Effector memory CD4-positive, alpha-beta T cell (primary cell): ENCODE measurements at regions not wholly inside any gene's neighbourhood (a gene's known extent, or its start where the extent isn't known, plus 50 kb on each side); places are given as distances from the start of the nearest gene placed in this dataset.

ENCODE experiments used
- DNase-seq, 3 donors: peaks; one replicate each; pipeline ENCODE4 v3.0.0-alpha.2; 2020
- H3K27ac ChIP-seq: 2 replicates; pipeline ENCODE4 v1.7.0; 2013; ENCODE audit warnings: mild to moderate bottlenecking, low read length, moderate library complexity; ENCODE audit not compliant: insufficient read depth, poor library complexity, severe bottlenecking
- H3K27me3 ChIP-seq: replicated peaks from 2 replicates; pipeline ENCODE4 v1.7.0; 2013; ENCODE audit warnings: mild to moderate bottlenecking, low read length; ENCODE audit not compliant: insufficient read depth, control insufficient read depth, poor library complexity, severe bottlenecking
- H3K36me3 ChIP-seq: 2 replicates; pipeline ENCODE4 v1.7.0; 2013; ENCODE audit warnings: mild to moderate bottlenecking, low read length, moderate library complexity; ENCODE audit not compliant: control insufficient read depth, insufficient read depth
- H3K4me1 ChIP-seq: 2 replicates; pipeline ENCODE4 v1.7.0; 2013; ENCODE audit warnings: low read length, mild to moderate bottlenecking; ENCODE audit not compliant: control insufficient read depth, insufficient read depth, poor library complexity, severe bottlenecking
- H3K4me3 ChIP-seq: 2 replicates; pipeline ENCODE4 v1.7.0; 2013; ENCODE audit warnings: low read length, low read depth, mild to moderate bottlenecking; ENCODE audit not compliant: insufficient read depth, poor library complexity, severe bottlenecking
- H3K9me3 ChIP-seq: 2 replicates; pipeline ENCODE4 v1.7.0; 2013; ENCODE audit warnings: mild to moderate bottlenecking, low read length, moderate library complexity; ENCODE audit not compliant: control insufficient read depth

- DNase-seq = no peak
- Histone ChIP-seq H3K36me3 (no peaks in the 10 kb centered on the region), H3K4me1 (no peaks in the 10 kb centered on the region), H3K27ac (no peak overlapping the region), H3K9me3 (no peaks in the 10 kb centered on the region), H3K27me3 (no peaks in the 10 kb centered on the region), H3K4me3 (no peak overlapping the region)
These were observed 111.5 kb upstream of the SLC45A1 start for GRCh38 chr1:8206391-8206790.

GRCh38 chr1:8205771-8206170 lies 112.1 kb upstream of the SLC45A1 start:
- no peak for DNase-seq
- H3K4me3 ChIP-seq = no peak overlapping the region

GRCh38 chr1:8204826-8205225 lies 113.1 kb upstream of the SLC45A1 start:
- no peaks in the 10 kb centered on the region for H3K27me3 ChIP-seq
- no peak overlapping the region for H3K4me3 ChIP-seq
- no peak for DNase-seq
- no peaks in the 10 kb centered on the region for H3K9me3 ChIP-seq
- no peaks in the 10 kb centered on the region for H3K36me3 ChIP-seq
- H3K4me1 ChIP-seq = no peaks in the 10 kb centered on the region
- no peak overlapping the region for H3K27ac ChIP-seq

More at GRCh38 chr1:8205771-8206170, 112.1 kb upstream of the SLC45A1 start:
- Histone ChIP-seq H3K36me3 (no peaks in the 10 kb centered on the region), H3K27me3 (no peaks in the 10 kb centered on the region), H3K4me1 (no peaks in the 10 kb centered on the region), H3K9me3 (no peaks in the 10 kb centered on the region), H3K27ac (no peak overlapping the region)

DNA sequence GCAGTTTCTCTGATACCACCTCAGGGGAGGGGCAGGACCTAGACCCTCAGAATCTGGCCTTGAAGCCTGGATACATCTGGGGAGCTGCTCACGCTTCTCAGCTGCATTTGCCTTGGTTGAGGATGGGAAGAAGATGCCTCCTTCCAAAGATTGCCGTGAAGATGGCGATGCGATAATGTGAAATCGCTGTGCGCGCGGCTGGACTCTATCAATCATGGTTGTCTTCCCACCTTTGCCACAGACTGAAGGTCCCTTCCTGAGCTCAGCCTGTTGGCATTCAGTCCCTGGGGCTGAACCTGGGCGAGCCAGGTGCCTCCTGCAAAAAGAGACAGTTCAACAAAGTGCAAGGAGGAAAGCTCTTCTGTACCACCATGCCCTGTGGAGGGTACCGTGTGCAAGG lies 114.4 kb upstream of the SLC45A1 start:
- no peak overlapping the region for H3K4me3 ChIP-seq
- no peaks in the 10 kb centered on the region for H3K4me1 ChIP-seq
- no peaks in the 10 kb centered on the region for H3K27me3 ChIP-seq
- H3K27ac ChIP-seq = no peak overlapping the region
- H3K36me3 ChIP-seq = no peaks in the 10 kb centered on the region
- no peak for DNase-seq
- no peaks in the 10 kb centered on the region for H3K9me3 ChIP-seq

GRCh38 chr1:8203056-8203455 lies 114.9 kb upstream of the SLC45A1 start:
- no peaks in the 10 kb centered on the region for H3K4me1 ChIP-seq
- no peak overlapping the region for H3K4me3 ChIP-seq
- no peaks in the 10 kb centered on the region for H3K9me3 ChIP-seq
- no peaks in the 10 kb centered on the region for H3K27me3 ChIP-seq
- no peak for DNase-seq
- no peaks in the 10 kb centered on the region for H3K36me3 ChIP-seq
- no peak overlapping the region for H3K27ac ChIP-seq

GRCh38 chr1:8202182-8202905 lies 115.6 kb upstream of the SLC45A1 start:
- Histone ChIP-seq H3K4me3 (no peak overlapping the region), H3K27ac (no peak overlapping the region), H3K36me3 (no peaks in the 10 kb centered on the region), H3K4me1 (no peaks in the 10 kb centered on the region), H3K9me3 (no peaks in the 10 kb centered on the region), H3K27me3 (no peaks in the 10 kb centered on the region)
- DNase-seq = no peak

DNA sequence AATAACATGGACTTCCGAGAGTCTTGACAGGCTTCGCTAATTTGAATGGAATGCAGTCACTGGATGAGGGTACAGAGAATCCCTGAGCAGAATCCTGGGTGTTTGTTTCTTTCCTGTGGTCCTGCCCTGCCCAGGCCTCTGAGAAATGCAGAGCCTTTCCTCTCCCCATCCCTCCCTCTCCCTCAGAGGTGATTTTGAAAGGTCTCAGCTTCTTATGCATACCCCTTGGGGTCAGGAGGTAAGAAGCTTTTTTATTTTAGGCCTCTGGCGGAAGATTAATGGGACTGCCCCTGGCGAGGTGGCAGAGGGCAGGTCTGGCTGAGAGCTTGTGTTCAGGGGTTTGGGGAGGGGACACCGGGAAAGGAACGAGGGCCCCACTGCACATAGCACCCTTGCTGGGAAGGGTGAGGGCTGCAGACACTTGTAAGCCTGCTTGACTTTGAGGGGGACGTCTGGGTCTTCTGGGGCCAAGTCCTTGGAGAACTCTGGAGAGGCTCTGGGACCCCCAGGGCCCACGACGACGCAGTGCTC lies 116.5 kb upstream of the SLC45A1 start:
- no peaks in the 10 kb centered on the region for H3K4me1 ChIP-seq
- no peaks in the 10 kb centered on the region for H3K36me3 ChIP-seq
- no peaks in the 10 kb centered on the region for H3K9me3 ChIP-seq
- no peak overlapping the region for H3K27ac ChIP-seq
- no peak overlapping the region for H3K4me3 ChIP-seq
- no peak for DNase-seq
- no peaks in the 10 kb centered on the region for H3K27me3 ChIP-seq

GRCh38 chr1:8200317-8201115 lies 117.4 kb upstream of the SLC45A1 start:
- no peaks in the 10 kb centered on the region for H3K36me3 ChIP-seq
- no peak overlapping the region for H3K27ac ChIP-seq
- H3K4me3 ChIP-seq = no peak overlapping the region
- H3K9me3 ChIP-seq = no peaks in the 10 kb centered on the region
- H3K27me3 ChIP-seq = no peaks in the 10 kb centered on the region
- H3K4me1 ChIP-seq = no peaks in the 10 kb centered on the region
- DNase-seq = no peak

- Histone ChIP-seq H3K27me3 (no peaks in the 10 kb centered on the region), H3K4me3 (no peak overlapping the region), H3K36me3 (no peaks in the 10 kb centered on the region), H3K4me1 (no peaks in the 10 kb centered on the region), H3K9me3 (no peaks in the 10 kb centered on the region), H3K27ac (no peak overlapping the region)
- DNase-seq = no peak
These were observed 119.4 kb upstream of the SLC45A1 start for GRCh38 chr1:8198522-8198921.
